HG02610 (cell line): ENCODE measurements at regions not wholly inside any gene's neighbourhood (a gene's known extent, or its start where the extent isn't known, plus 50 kb on each side); places are given as distances from the start of the nearest gene placed in this dataset.

Experiments
- ATAC-seq: cut with Tn5 transposase; IDR thresholded peaks from one replicate; pipeline ENCODE4 v1.9.1; 2021; ENCODE audit warnings: mild to moderate bottlenecking, moderate library complexity; ENCODE audit not compliant: unreplicated experiment

GRCh38 chr4:159003420-159004253, 99.2 kb upstream of the RAPGEF2 start:
- no peak for ATAC-seq

- peak; percentile 35 for ATAC-seq
These were observed 96.7 kb upstream of the RAPGEF2 start for GRCh38 chr4:159006202-159006601.

- no peak for ATAC-seq
These were observed 94.2 kb upstream of the RAPGEF2 start for GRCh38 chr4:159008671-159009070.

GRCh38 chr4:159009521-159009920, 93.4 kb upstream of the RAPGEF2 start:
- ATAC-seq, result no peak

GRCh38 chr4:159010100-159010499, 92.8 kb upstream of the RAPGEF2 start:
- ATAC-seq, result no peak

GRCh38 chr4:159010563-159011260, 92.2 kb upstream of the RAPGEF2 start:
- ATAC-seq, result no peak

GRCh38 chr4:159012381-159012780, 90.5 kb upstream of the RAPGEF2 start:
- no peak for ATAC-seq

GRCh38 chr4:159013692-159014091, 89.2 kb upstream of the RAPGEF2 start:
- ATAC-seq, result no peak

- ATAC-seq, result no peak
These were observed 88.0 kb upstream of the RAPGEF2 start for GRCh38 chr4:159014859-159015258.

- ATAC-seq, result no peak
These were observed 87.0 kb upstream of the RAPGEF2 start for GRCh38 chr4:159015841-159016240.

GRCh38 chr4:159016593-159017024, 86.3 kb upstream of the RAPGEF2 start:
- ATAC-seq, result peak; percentile 32

GRCh38 chr4:159017323-159018026, 85.4 kb upstream of the RAPGEF2 start:
- ATAC-seq, result peak; percentile 29

GRCh38 chr4:159018062-159018629, 84.7 kb upstream of the RAPGEF2 start:
- peak; percentile 99 for ATAC-seq

GRCh38 chr4:159019356-159019755, 83.5 kb upstream of the RAPGEF2 start:
- no peak for ATAC-seq

GRCh38 chr4:159021597-159022385, 81.1 kb upstream of the RAPGEF2 start:
- ATAC-seq, result no peak

- ATAC-seq, result no peak
These were observed 79.1 kb upstream of the RAPGEF2 start for GRCh38 chr4:159023741-159024140.

GRCh38 chr4:159024266-159024665, 78.6 kb upstream of the RAPGEF2 start:
- no peak for ATAC-seq

GRCh38 chr4:159024828-159025227, 78.1 kb upstream of the RAPGEF2 start:
- no peak for ATAC-seq

- no peak for ATAC-seq
These were observed 76.5 kb upstream of the RAPGEF2 start for GRCh38 chr4:159026329-159026728.

GRCh38 chr4:159027535-159027934, 75.3 kb upstream of the RAPGEF2 start:
- peak; percentile 71 for ATAC-seq
